IMR-90 (cell line): ENCODE measurements at regions not wholly inside any gene's neighbourhood (a gene's known extent, or its start where the extent isn't known, plus 50 kb on each side); places are given as distances from the start of the nearest gene placed in this dataset.

Experiments
- ATAC-seq: fragments of 200-7000 bp; cut with Tn5 transposase; 2 replicates; pipeline ENCODE4 v1.9.1; 2020; ENCODE audit warnings: low read depth, mild to moderate bottlenecking, moderate library complexity
- BruUV-seq: library from RNA; stranded (reverse); fragments of 400-500 nt; replicated peaks from 2 replicates; lab custom pipeline; 2021; lab: Mats Ljungman, UMichigan
- CTCF ChIA-PET: fragments of 300-600 bp; formaldehyde crosslinking; extraction: SDS; loops from one replicate; lab custom pipeline; 2021; ENCODE audit warnings: antibody characterized with exemption; lab: Yijun Ruan, JAX
- POLR2A ChIA-PET: fragments of 300-600 bp; sonication (Branson Sonifier 250); formaldehyde crosslinking; loops from one replicate; lab custom pipeline; 2022; ENCODE audit warnings: antibody characterized with exemption; ENCODE audit not compliant: unreplicated experiment; lab: Charles Lee
- DNase-seq: peaks from one replicate; pipeline ENCODE4 v3.0.0; 2013
- H2AFZ ChIP-seq: replicated peaks from 2 replicates; pipeline ENCODE3; 2013; ENCODE audit warnings: low read length, mild to moderate bottlenecking; ENCODE audit not compliant: poor library complexity
- H2AK5ac ChIP-seq: 2 replicates; pipeline ENCODE4 v1.6.1; 2013; ENCODE audit warnings: low read depth, low read length, inconsistent platforms
- H2AK9ac ChIP-seq: replicated peaks from 2 replicates; pipeline ENCODE3; 2013; ENCODE audit warnings: mild to moderate bottlenecking, low read depth, low read length, moderate library complexity; ENCODE audit not compliant: poor library complexity
- H2BK120ac ChIP-seq: 2 replicates; pipeline ENCODE4 v1.6.1; 2013; ENCODE audit warnings: low read depth, low read length, inconsistent platforms
- H2BK15ac ChIP-seq: 3 replicates; pipeline ENCODE4 v1.6.1; 2013; ENCODE audit warnings: low read depth, low read length, inconsistent platforms
- H2BK20ac ChIP-seq: 2 replicates; pipeline ENCODE4 v1.6.1; 2013; ENCODE audit warnings: low read depth, mild to moderate bottlenecking, inconsistent platforms, low read length, moderate library complexity
- H2BK5ac ChIP-seq: 2 replicates; pipeline ENCODE4 v1.6.1; 2013; ENCODE audit warnings: mild to moderate bottlenecking, low read depth, low read length, inconsistent platforms; ENCODE audit not compliant: poor library complexity, severe bottlenecking
- H3K14ac ChIP-seq: replicated peaks from 2 replicates; pipeline ENCODE4 v1.6.1; 2013; ENCODE audit warnings: low read depth, low read length, inconsistent platforms
- H3K18ac ChIP-seq: 2 replicates; pipeline ENCODE4 v1.6.1; 2013; ENCODE audit warnings: low read depth, low read length, control low read depth
- H3K23ac ChIP-seq: 2 replicates; pipeline ENCODE4 v1.6.1; 2013; ENCODE audit warnings: low read depth, low read length, inconsistent platforms
- H3K27ac ChIP-seq: 2 replicates; pipeline ENCODE4 v1.5.1; 2013; ENCODE audit warnings: mild to moderate bottlenecking, control low read depth, low read length; ENCODE audit not compliant: insufficient read depth
- H3K27me3 ChIP-seq: 2 replicates; pipeline ENCODE4 v1.6.1; 2013; ENCODE audit warnings: low read length; ENCODE audit not compliant: control insufficient read depth, insufficient read depth
- H3K36me3 ChIP-seq: 2 replicates; pipeline ENCODE4 v1.6.1; 2013; ENCODE audit warnings: low read length, mixed read lengths; ENCODE audit not compliant: control insufficient read depth, insufficient read depth
- H3K4ac ChIP-seq: 2 replicates; pipeline ENCODE4 v1.6.1; 2013; ENCODE audit warnings: low read depth, low read length, inconsistent platforms
- H3K4me1 ChIP-seq: 2 replicates; pipeline ENCODE4 v1.6.1; 2013; ENCODE audit warnings: low read length, mixed read lengths; ENCODE audit not compliant: control insufficient read depth, insufficient read depth
- H3K4me2 ChIP-seq: 2 replicates; pipeline ENCODE4 v1.6.1; 2013; ENCODE audit warnings: low read depth, mild to moderate bottlenecking, control low read depth, low read length, moderate library complexity
- H3K4me3 ChIP-seq: 2 replicates; pipeline ENCODE4 v1.5.1; 2013; ENCODE audit warnings: low read depth, mild to moderate bottlenecking, control low read depth, low read length, moderate library complexity; ENCODE audit not compliant: insufficient read depth
- H3K56ac ChIP-seq: 2 replicates; pipeline ENCODE4 v1.6.1; 2013; ENCODE audit warnings: low read length, inconsistent platforms; ENCODE audit not compliant: insufficient read depth; ENCODE audit errors: extremely low read depth
- H3K79me1 ChIP-seq, 2 experiments: 2 replicates each; pipeline ENCODE4 v1.6.1; 2013; ENCODE audit warnings: low read length in 2 of 2, inconsistent platforms in 1 of 2, low read depth in 1 of 2
- H3K9ac ChIP-seq: 2 replicates; pipeline ENCODE4 v1.6.1; 2013; ENCODE audit warnings: low read depth, low read length, control low read depth
- H3K9me1 ChIP-seq: 2 replicates; pipeline ENCODE4 v1.6.1; 2013; ENCODE audit warnings: low read length, inconsistent platforms; ENCODE audit not compliant: insufficient read depth
- H3K9me3 ChIP-seq: 2 replicates; pipeline ENCODE4 v1.6.1; 2013; ENCODE audit warnings: low read length; ENCODE audit not compliant: control insufficient read depth, insufficient read depth
- H4K20me1 ChIP-seq: 2 replicates; pipeline ENCODE4 v1.6.1; 2013; ENCODE audit warnings: low read length, inconsistent platforms; ENCODE audit not compliant: insufficient read depth
- H4K5ac ChIP-seq: 2 replicates; pipeline ENCODE4 v1.6.1; 2013; ENCODE audit warnings: mild to moderate bottlenecking, low read depth, low read length, control low read depth
- H4K8ac ChIP-seq, 2 experiments: 2 replicates each; pipeline ENCODE4 v1.6.1; 2013; ENCODE audit warnings: low read depth in 2 of 2, low read length in 2 of 2, control low read depth in 1 of 2, inconsistent platforms in 1 of 2
- H4K91ac ChIP-seq: 2 replicates; pipeline ENCODE4 v1.6.1; 2013; ENCODE audit warnings: low read depth, low read length, inconsistent platforms; ENCODE audit not compliant: insufficient read depth
- BHLHE40 ChIP-seq: fragments of 150-350 bp; IDR thresholded peaks from 2 replicates; pipeline ENCODE4 v1.6.1; 2016; ENCODE audit warnings: mild to moderate bottlenecking, low read depth, low read length
- CHD1 ChIP-seq: IDR thresholded peaks from 2 replicates; pipeline ENCODE4 v1.6.1; 2012; ENCODE audit warnings: low read depth, low read length, improper control_type of control experiment
- FOS ChIP-seq: fragments of 150-350 bp; IDR thresholded peaks from 2 replicates; pipeline ENCODE4 v1.6.1; 2016; ENCODE audit warnings: low read depth, low read length
- MAFK ChIP-seq: IDR thresholded peaks from 2 replicates; pipeline ENCODE4 v1.6.1; 2012; ENCODE audit warnings: low read depth, low read length, improper control_type of control experiment
- MAZ ChIP-seq: IDR thresholded peaks from 2 replicates; pipeline ENCODE4 v1.6.1; 2012; ENCODE audit warnings: low read depth, mild to moderate bottlenecking, low read length, improper control_type of control experiment, moderate library complexity, borderline replicate concordance
- MXI1 ChIP-seq: IDR thresholded peaks from 2 replicates; pipeline ENCODE4 v1.6.1; 2012; ENCODE audit warnings: low read depth, mild to moderate bottlenecking, low read length, moderate library complexity, borderline replicate concordance
- NFE2L2 ChIP-seq: fragments of 150-350 bp; IDR thresholded peaks from 2 replicates; pipeline ENCODE4 v1.6.1; 2016; ENCODE audit warnings: low read depth, mild to moderate bottlenecking, low read length
- POLR2A ChIP-seq: IDR thresholded peaks from 2 replicates; pipeline ENCODE4 v1.6.1; 2012; ENCODE audit warnings: mild to moderate bottlenecking, low read depth, low read length
- RCOR1 ChIP-seq: IDR thresholded peaks from 2 replicates; pipeline ENCODE4 v1.6.1; 2012; ENCODE audit warnings: mild to moderate bottlenecking, low read length, improper control_type of control experiment; ENCODE audit not compliant: insufficient replicate concordance
- SMC3 ChIP-seq: fragments of 150-350 bp; IDR thresholded peaks from 2 replicates; pipeline ENCODE4 v1.6.1; 2016; ENCODE audit warnings: low read depth, mild to moderate bottlenecking, antibody characterized with exemption, low read length, moderate library complexity
- WGBS, 2 experiments: methylation state at CpG; one replicate each; pipeline versions ENCODE4 v1.1.5 to v1.1.7; 2013; ENCODE audit warnings: missing lambda C conversion rate in 2 of 2; ENCODE audit not compliant: insufficient read length in 1 of 2; ENCODE audit errors: extremely low coverage in 2 of 2; 5-methylcytosine and 5-hydroxymethylcytosine counted together
- dilution Hi-C: fragments of 300-500 bp; cut with HindIII; formaldehyde crosslinking; loops from one replicate; pipeline ENCODE4 v1.14.3; 2018; ENCODE audit warnings: low sequenced_read_pairs; ENCODE audit not compliant: unreplicated experiment
- in situ Hi-C: fragments of 300-500 bp; cut with MboI; formaldehyde crosslinking; loops from 3 replicates; pipeline ENCODE4 v1.14.3; 2019; ENCODE audit warnings: low sequenced_read_pairs, inconsistent platforms, mixed read lengths
- intact Hi-C: fragments of 100-400 bp; cut with micrococcal nuclease; formaldehyde crosslinking; loops from 2 replicates; pipeline ENCODE4 v1.10.0; 2022
- TF ChIP-seq, protein P1 (sequence below): fragments of 150-350 bp; IDR thresholded peaks from 2 replicates; pipeline ENCODE4 v1.6.1; 2017; ENCODE audit warnings: mild to moderate bottlenecking, antibody characterized with exemption, low read length, low read depth
- TF ChIP-seq, protein P2 (sequence below): fragments of 150-350 bp; IDR thresholded peaks from 2 replicates; pipeline ENCODE4 v1.6.1; 2016; ENCODE audit warnings: low read depth, mild to moderate bottlenecking, low read length, moderate library complexity, borderline replicate concordance
- TF ChIP-seq, protein P3 (sequence below): conservative IDR thresholded peaks from 2 replicates; pipeline ENCODE4 v1.5.1; 2012; ENCODE audit warnings: mild to moderate bottlenecking, low read depth, low read length, improper control_type of control experiment

DNA sequence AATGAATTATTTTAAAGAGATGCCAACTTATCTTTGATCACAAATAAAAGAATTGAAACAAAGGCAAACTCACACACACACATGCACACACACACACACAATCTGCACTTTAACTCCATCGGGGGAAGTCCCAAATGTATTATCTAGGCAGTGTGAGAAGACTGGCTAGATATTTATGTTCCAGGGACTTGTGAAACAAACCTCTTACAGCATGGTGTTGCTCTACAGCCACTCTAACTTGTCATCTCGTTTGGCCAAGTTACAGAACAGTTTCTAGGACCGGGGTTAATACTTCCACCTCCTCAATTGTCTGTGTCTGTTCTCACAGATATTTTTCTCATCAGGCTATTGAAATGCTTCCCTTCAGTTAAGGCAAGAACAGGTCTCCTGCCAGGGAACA is 855.0 kb downstream of the EPHA7 start:
- CTCF ChIA-PET: no interaction called here
- H3K18ac ChIP-seq: no peak overlapping the region
- in situ Hi-C loops: no loop called here
- no peaks in the 10 kb centered on the region for H4K20me1 ChIP-seq
- H3K4me3 ChIP-seq: no peak overlapping the region
- no peaks in the 10 kb centered on the region for H3K79me1 ChIP-seq
- intact Hi-C loops: loop anchor here (1.0 kb wide), 1 partner anchor 30 kb away; no protein-coding TSS in a partner anchor
- H3K9me1 ChIP-seq: no peaks in the 10 kb centered on the region
- H3K23ac ChIP-seq: no peak overlapping the region
- H3K36me3 ChIP-seq: no peaks in the 10 kb centered on the region
- H3K4me2 ChIP-seq: no peak overlapping the region
- H3K9ac ChIP-seq: no peak overlapping the region
- H2AK9ac ChIP-seq: no peak overlapping the region
- H2BK15ac ChIP-seq: no peak overlapping the region
- no peak overlapping the region for H4K8ac ChIP-seq
- dilution Hi-C loops: no loop called here
- H2AFZ ChIP-seq: no peak overlapping the region
- 20% methylated on average over 2 of the region's 3 CpGs; no CpG with 5 or more reads in 1 of the 2 experiments for WGBS, 2 experiments
- H3K27me3 ChIP-seq: no peaks in the 10 kb centered on the region
- no peak overlapping the region for H3K56ac ChIP-seq
- H3K14ac ChIP-seq: no peak overlapping the region
- H3K4me1 ChIP-seq: no peaks in the 10 kb centered on the region
- no peak overlapping the region for H2BK20ac ChIP-seq
- no peak for ATAC-seq
- POLR2A ChIA-PET: no interaction called here
- TF ChIP-seq CHD1: no peak
- TF ChIP-seq, protein P1, sequence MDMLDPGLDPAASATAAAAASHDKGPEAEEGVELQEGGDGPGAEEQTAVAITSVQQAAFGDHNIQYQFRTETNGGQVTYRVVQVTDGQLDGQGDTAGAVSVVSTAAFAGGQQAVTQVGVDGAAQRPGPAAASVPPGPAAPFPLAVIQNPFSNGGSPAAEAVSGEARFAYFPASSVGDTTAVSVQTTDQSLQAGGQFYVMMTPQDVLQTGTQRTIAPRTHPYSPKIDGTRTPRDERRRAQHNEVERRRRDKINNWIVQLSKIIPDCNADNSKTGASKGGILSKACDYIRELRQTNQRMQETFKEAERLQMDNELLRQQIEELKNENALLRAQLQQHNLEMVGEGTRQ: no peak
- TF ChIP-seq POLR2A: no peak
- TF ChIP-seq SMC3: no peak
- TF ChIP-seq, protein P2, sequence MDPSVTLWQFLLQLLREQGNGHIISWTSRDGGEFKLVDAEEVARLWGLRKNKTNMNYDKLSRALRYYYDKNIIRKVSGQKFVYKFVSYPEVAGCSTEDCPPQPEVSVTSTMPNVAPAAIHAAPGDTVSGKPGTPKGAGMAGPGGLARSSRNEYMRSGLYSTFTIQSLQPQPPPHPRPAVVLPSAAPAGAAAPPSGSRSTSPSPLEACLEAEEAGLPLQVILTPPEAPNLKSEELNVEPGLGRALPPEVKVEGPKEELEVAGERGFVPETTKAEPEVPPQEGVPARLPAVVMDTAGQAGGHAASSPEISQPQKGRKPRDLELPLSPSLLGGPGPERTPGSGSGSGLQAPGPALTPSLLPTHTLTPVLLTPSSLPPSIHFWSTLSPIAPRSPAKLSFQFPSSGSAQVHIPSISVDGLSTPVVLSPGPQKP: no peak
- no peak for TF ChIP-seq NFE2L2
- TF ChIP-seq FOS: no peak
- no peak for TF ChIP-seq MAZ
- TF ChIP-seq MAFK: no peak
- TF ChIP-seq, protein P3, sequence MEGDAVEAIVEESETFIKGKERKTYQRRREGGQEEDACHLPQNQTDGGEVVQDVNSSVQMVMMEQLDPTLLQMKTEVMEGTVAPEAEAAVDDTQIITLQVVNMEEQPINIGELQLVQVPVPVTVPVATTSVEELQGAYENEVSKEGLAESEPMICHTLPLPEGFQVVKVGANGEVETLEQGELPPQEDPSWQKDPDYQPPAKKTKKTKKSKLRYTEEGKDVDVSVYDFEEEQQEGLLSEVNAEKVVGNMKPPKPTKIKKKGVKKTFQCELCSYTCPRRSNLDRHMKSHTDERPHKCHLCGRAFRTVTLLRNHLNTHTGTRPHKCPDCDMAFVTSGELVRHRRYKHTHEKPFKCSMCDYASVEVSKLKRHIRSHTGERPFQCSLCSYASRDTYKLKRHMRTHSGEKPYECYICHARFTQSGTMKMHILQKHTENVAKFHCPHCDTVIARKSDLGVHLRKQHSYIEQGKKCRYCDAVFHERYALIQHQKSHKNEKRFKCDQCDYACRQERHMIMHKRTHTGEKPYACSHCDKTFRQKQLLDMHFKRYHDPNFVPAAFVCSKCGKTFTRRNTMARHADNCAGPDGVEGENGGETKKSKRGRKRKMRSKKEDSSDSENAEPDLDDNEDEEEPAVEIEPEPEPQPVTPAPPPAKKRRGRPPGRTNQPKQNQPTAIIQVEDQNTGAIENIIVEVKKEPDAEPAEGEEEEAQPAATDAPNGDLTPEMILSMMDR: no peak
- no peak for TF ChIP-seq MXI1
- no peak for TF ChIP-seq BHLHE40
- TF ChIP-seq RCOR1: no peak
- no peak for DNase-seq
- H4K91ac ChIP-seq: no peak overlapping the region
- no TSS peak for BruUV-seq
- H3K9me3 ChIP-seq: no peaks in the 10 kb centered on the region
- no peak overlapping the region for H2AK5ac ChIP-seq
- H2BK120ac ChIP-seq: no peak overlapping the region
- H2BK5ac ChIP-seq: no peak overlapping the region
- H3K27ac ChIP-seq: no peak overlapping the region
- H4K5ac ChIP-seq: no peak overlapping the region
- no peak overlapping the region for H3K4ac ChIP-seq
